GM23338 (cell line): ENCODE measurements at regions not wholly inside any gene's neighbourhood (a gene's known extent, or its start where the extent isn't known, plus 50 kb on each side); places are given as distances from the start of the nearest gene placed in this dataset.

Source experiments
- ATAC-seq: fragments of 200-7000 bp; cut with Tn5 transposase; 3 replicates; pipeline ENCODE4 v1.9.1; 2020
- DNase-seq: peaks from one replicate; pipeline ENCODE4 v3.0.0-alpha.2; 2015; ENCODE audit warnings: low spot score
- H2AFZ ChIP-seq: fragments of 200-600 bp; sonication (generic); 2 replicates; pipeline ENCODE4 v1.8.0; 2016; ENCODE audit warnings: antibody characterized with exemption, mild to moderate bottlenecking, moderate library complexity
- H3F3A ChIP-seq: fragments of 200-600 bp; sonication (generic); replicated peaks from 2 replicates; pipeline ENCODE4 v1.8.0; 2017; ENCODE audit warnings: antibody characterized with exemption, mixed run types, low read depth
- H3K27ac ChIP-seq: fragments of 200-600 bp; sonication (generic); 2 replicates; pipeline ENCODE4 v1.6.1; 2016; ENCODE audit warnings: low read depth
- H3K27me3 ChIP-seq: fragments of 200-600 bp; sonication (generic); 2 replicates; pipeline ENCODE4 v1.8.0; 2016; ENCODE audit warnings: mild to moderate bottlenecking, mixed run types, moderate library complexity; ENCODE audit not compliant: insufficient read depth
- H3K36me3 ChIP-seq: fragments of 200-600 bp; sonication (generic); 2 replicates; pipeline ENCODE4 v1.8.0; 2016; ENCODE audit warnings: mild to moderate bottlenecking; ENCODE audit not compliant: insufficient read depth
- H3K4me1 ChIP-seq: fragments of 200-600 bp; sonication (generic); 2 replicates; pipeline ENCODE4 v1.8.0; 2016; ENCODE audit warnings: mild to moderate bottlenecking, moderate library complexity; ENCODE audit not compliant: insufficient read depth
- H3K4me2 ChIP-seq: fragments of 200-600 bp; sonication (generic); 2 replicates; pipeline ENCODE4 v1.7.1; 2017; ENCODE audit warnings: mixed run types
- H3K4me3 ChIP-seq: fragments of 200-600 bp; sonication (generic); 2 replicates; pipeline ENCODE4 v1.6.1; 2016; ENCODE audit warnings: mixed run types
- H3K79me2 ChIP-seq: fragments of 200-600 bp; sonication (generic); replicated peaks from 2 replicates; pipeline ENCODE4 v1.8.0; 2017; ENCODE audit warnings: mild to moderate bottlenecking; ENCODE audit not compliant: insufficient read depth
- H3K9me2 ChIP-seq: fragments of 200-600 bp; sonication (generic); 2 replicates; pipeline ENCODE4 v1.8.0; 2017; ENCODE audit not compliant: insufficient read depth
- H4K20me1 ChIP-seq: fragments of 200-600 bp; sonication (generic); replicated peaks from 2 replicates; pipeline ENCODE4 v1.8.0; 2017; ENCODE audit warnings: mild to moderate bottlenecking; ENCODE audit not compliant: insufficient read depth
- H3K27ac Mint-ChIP-seq: 2 replicates; pipeline ENCODE4 v1.8.0; 2020; ENCODE audit warnings: inconsistent platforms, mild to moderate bottlenecking, moderate library complexity, mixed read lengths
- H3K27me3 Mint-ChIP-seq: 3 replicates; pipeline ENCODE4 v1.8.0; 2022; ENCODE audit warnings: low read depth, mild to moderate bottlenecking, moderate library complexity, mixed read lengths, inconsistent platforms; ENCODE audit not compliant: insufficient read depth, poor library complexity
- H3K36me3 Mint-ChIP-seq: 3 replicates; pipeline ENCODE4 v1.8.0; 2021; ENCODE audit warnings: low read depth, mild to moderate bottlenecking, inconsistent platforms, moderate library complexity, mixed read lengths
- H3K4me1 Mint-ChIP-seq: 3 replicates; pipeline ENCODE4 v1.8.0; 2020; ENCODE audit warnings: mild to moderate bottlenecking, inconsistent platforms, mixed read lengths
- H3K4me3 Mint-ChIP-seq: 3 replicates; pipeline ENCODE4 v1.8.0; 2021; ENCODE audit warnings: moderate library complexity, mild to moderate bottlenecking, inconsistent platforms, mixed read lengths
- H3K9me3 Mint-ChIP-seq: 3 replicates; pipeline ENCODE4 v1.8.0; 2020; ENCODE audit warnings: moderate library complexity, mild to moderate bottlenecking, inconsistent platforms, mixed read lengths
- CTCF ChIP-seq, 2 experiments: fragments of 200-600 bp in 1 of 2; sonication (generic) in 1 of 2; conservative IDR thresholded peaks; 2 replicates each; pipeline versions ENCODE4 v1.5.1 to v1.6.1; 2016 to 2017; ENCODE audit warnings: antibody characterized with exemption in 2 of 2, low read depth in 2 of 2, mild to moderate bottlenecking in 2 of 2, moderate library complexity in 1 of 2
- EZH2phosphoT487 ChIP-seq: fragments of 200-600 bp; sonication (generic); IDR thresholded peaks from one replicate; pipeline ENCODE4 v1.8.1; 2018; ENCODE audit warnings: antibody characterized with exemption; ENCODE audit not compliant: unreplicated experiment
- JUNB ChIP-seq: IDR thresholded peaks from one replicate; pipeline ENCODE4 v1.6.1; 2016; ENCODE audit warnings: antibody characterized with exemption; ENCODE audit not compliant: unreplicated experiment
- REST ChIP-seq: IDR thresholded peaks from one replicate; pipeline ENCODE4 v1.6.1; 2018; ENCODE audit warnings: antibody characterized with exemption; ENCODE audit not compliant: unreplicated experiment
- ZNF114 ChIP-seq: fragments of 250-450 bp; sonication (Bioruptor Pico); IDR thresholded peaks from 2 replicates; pipeline ENCODE4 v1.5.0; 2020; ENCODE audit warnings: mild to moderate bottlenecking, moderate library complexity
- ZNF331 ChIP-seq: fragments of 250-450 bp; sonication (Bioruptor Pico); IDR thresholded peaks from 2 replicates; pipeline ENCODE4 v1.5.0; 2020; ENCODE audit warnings: low read depth, mild to moderate bottlenecking, moderate library complexity
- TF ChIP-seq, protein P1 (sequence below): fragments of 250-450 bp; sonication (Bioruptor Pico); IDR thresholded peaks from 2 replicates; pipeline ENCODE4 v1.5.0; 2020; ENCODE audit warnings: mild to moderate bottlenecking, moderate library complexity
- TF ChIP-seq, protein P2 (sequence below): IDR thresholded peaks from 2 replicates; pipeline ENCODE4 v1.6.1; 2016; ENCODE audit warnings: antibody characterized with exemption

GRCh38 chr5:25160891-25161290 is 516.1 kb upstream of the CDH10 start (continued):
- no peak for TF ChIP-seq REST
- no peak for TF ChIP-seq EZH2phosphoT487
- no peak for TF ChIP-seq CTCF (conservative IDR thresholded peaks at IDR 0.05; ENCODE audit: low read depth in 2 of 2)
- no peak for TF ChIP-seq JUNB

DNA sequence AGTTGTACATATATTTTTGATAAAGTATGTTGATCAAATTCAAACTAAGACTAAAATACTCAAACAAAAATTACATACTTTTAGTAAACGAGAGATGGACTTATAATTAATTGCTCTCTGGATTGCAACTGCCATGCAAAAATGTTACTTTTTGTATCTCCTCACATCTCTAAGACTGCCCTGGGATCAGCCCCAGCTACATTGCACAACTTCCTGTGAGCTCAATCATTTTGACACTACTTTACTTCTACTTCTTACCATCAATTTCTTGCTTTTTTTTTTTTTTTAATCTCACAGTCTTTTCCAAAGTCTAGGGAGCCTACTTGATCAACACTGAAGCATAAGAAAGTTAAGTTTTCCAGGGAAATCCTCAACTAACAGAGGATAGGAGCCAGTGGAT is 506.0 kb upstream of the CDH10 start:
- H3K4me1 Mint-ChIP-seq: no peaks in the 10 kb centered on the region
- H2AFZ ChIP-seq: no peak overlapping the region
- H3K27me3 ChIP-seq: no peaks in the 10 kb centered on the region
- H3K9me2 ChIP-seq: peaks cover 7% of the 10 kb centered on the region; the same call in 1 of the 2 replicates
- H3K27ac Mint-ChIP-seq: no peak overlapping the region
- 0 out of 3 replicates have a peak, but pooled peaks cover 3% of the 10 kb centered on the region for H3K9me3 Mint-ChIP-seq
- ATAC-seq (no peak), DNase-seq (no peak)
- no peaks in the 10 kb centered on the region for H3F3A ChIP-seq
- H4K20me1 ChIP-seq: no peaks in the 10 kb centered on the region
- H3K4me3 Mint-ChIP-seq: no peak overlapping the region
- H3K4me3 ChIP-seq: no peak overlapping the region
- no peaks in the 10 kb centered on the region for H3K36me3 ChIP-seq
- no peaks in the 10 kb centered on the region for H3K36me3 Mint-ChIP-seq
- H3K4me2 ChIP-seq: no peak overlapping the region
- peaks cover 2% of the 10 kb centered on the region for H3K27me3 Mint-ChIP-seq
- no peaks in the 10 kb centered on the region for H3K4me1 ChIP-seq
- no peaks in the 10 kb centered on the region for H3K79me2 ChIP-seq
- H3K27ac ChIP-seq: no peak overlapping the region
- TF ChIP-seq REST: no peak
- TF ChIP-seq ZNF114 (CRISPR knock-in tag): no peak
- TF ChIP-seq, protein P1, sequence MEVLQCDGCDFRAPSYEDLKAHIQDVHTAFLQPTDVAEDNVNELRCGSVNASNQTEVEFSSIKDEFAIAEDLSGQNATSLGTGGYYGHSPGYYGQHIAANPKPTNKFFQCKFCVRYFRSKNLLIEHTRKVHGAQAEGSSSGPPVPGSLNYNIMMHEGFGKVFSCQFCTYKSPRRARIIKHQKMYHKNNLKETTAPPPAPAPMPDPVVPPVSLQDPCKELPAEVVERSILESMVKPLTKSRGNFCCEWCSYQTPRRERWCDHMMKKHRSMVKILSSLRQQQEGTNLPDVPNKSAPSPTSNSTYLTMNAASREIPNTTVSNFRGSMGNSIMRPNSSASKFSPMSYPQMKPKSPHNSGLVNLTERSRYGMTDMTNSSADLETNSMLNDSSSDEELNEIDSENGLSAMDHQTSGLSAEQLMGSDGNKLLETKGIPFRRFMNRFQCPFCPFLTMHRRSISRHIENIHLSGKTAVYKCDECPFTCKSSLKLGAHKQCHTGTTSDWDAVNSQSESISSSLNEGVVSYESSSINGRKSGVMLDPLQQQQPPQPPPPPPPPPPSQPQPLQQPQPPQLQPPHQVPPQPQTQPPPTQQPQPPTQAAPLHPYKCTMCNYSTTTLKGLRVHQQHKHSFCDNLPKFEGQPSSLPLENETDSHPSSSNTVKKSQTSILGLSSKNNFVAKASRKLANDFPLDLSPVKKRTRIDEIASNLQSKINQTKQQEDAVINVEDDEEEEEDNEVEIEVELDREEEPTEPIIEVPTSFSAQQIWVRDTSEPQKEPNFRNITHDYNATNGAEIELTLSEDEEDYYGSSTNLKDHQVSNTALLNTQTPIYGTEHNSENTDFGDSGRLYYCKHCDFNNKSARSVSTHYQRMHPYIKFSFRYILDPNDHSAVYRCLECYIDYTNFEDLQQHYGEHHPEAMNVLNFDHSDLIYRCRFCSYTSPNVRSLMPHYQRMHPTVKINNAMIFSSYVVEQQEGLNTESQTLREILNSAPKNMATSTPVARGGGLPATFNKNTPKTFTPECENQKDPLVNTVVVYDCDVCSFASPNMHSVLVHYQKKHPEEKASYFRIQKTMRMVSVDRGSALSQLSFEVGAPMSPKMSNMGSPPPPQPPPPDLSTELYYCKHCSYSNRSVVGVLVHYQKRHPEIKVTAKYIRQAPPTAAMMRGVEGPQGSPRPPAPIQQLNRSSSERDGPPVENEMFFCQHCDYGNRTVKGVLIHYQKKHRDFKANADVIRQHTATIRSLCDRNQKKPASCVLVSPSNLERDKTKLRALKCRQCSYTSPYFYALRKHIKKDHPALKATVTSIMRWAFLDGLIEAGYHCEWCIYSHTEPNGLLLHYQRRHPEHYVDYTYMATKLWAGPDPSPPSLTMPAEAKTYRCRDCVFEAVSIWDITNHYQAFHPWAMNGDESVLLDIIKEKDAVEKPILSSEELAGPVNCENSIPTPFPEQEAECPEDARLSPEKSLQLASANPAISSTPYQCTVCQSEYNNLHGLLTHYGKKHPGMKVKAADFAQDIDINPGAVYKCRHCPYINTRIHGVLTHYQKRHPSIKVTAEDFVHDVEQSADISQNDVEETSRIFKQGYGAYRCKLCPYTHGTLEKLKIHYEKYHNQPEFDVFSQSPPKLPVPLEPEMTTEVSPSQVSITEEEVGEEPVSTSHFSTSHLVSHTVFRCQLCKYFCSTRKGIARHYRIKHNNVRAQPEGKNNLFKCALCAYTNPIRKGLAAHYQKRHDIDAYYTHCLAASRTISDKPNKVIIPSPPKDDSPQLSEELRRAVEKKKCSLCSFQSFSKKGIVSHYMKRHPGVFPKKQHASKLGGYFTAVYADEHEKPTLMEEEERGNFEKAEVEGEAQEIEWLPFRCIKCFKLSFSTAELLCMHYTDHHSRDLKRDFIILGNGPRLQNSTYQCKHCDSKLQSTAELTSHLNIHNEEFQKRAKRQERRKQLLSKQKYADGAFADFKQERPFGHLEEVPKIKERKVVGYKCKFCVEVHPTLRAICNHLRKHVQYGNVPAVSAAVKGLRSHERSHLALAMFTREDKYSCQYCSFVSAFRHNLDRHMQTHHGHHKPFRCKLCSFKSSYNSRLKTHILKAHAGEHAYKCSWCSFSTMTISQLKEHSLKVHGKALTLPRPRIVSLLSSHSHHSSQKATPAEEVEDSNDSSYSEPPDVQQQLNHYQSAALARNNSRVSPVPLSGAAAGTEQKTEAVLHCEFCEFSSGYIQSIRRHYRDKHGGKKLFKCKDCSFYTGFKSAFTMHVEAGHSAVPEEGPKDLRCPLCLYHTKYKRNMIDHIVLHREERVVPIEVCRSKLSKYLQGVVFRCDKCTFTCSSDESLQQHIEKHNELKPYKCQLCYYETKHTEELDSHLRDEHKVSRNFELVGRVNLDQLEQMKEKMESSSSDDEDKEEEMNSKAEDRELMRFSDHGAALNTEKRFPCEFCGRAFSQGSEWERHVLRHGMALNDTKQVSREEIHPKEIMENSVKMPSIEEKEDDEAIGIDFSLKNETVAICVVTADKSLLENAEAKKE (CRISPR knock-in tag): no peak
- no peak for TF ChIP-seq ZNF331 (CRISPR knock-in tag)
- TF ChIP-seq EZH2phosphoT487: no peak
- TF ChIP-seq, protein P2, sequence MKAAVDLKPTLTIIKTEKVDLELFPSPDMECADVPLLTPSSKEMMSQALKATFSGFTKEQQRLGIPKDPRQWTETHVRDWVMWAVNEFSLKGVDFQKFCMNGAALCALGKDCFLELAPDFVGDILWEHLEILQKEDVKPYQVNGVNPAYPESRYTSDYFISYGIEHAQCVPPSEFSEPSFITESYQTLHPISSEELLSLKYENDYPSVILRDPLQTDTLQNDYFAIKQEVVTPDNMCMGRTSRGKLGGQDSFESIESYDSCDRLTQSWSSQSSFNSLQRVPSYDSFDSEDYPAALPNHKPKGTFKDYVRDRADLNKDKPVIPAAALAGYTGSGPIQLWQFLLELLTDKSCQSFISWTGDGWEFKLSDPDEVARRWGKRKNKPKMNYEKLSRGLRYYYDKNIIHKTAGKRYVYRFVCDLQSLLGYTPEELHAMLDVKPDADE: no peak
